ENCODE measurements at regions not wholly inside any gene's neighbourhood (a gene's known extent, or its start where the extent isn't known, plus 50 kb on each side); places are given as distances from the start of the nearest gene placed in this dataset.

DNA sequence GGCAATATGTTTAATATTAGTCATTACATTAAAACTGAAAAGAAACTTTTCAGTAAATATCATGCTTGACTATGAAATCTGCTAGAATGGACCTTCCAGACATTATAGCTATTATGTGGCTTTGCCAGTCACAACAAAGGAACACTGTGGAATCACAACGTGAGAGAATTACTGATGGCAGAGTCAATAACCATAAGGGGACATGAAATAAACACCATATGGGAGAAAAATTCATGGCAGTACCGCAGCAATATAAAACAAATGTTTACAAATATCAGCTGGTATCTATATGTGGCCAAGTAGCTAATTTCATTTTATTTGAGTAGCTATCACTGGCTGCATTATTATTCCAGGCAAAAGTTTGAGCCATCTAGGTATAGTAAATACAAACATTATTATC, 1818.6 kb downstream of the PCDH9 start:
- Histone ChIP-seq H3K9me3 (ENCODE audit: low read length) (no peaks in the 10 kb centered on the region), H3K4me1 (ENCODE audit: insufficient read depth, low read length) (no peaks in the 10 kb centered on the region), H3K4me2 (ENCODE audit: low read depth, low read length) (no peak overlapping the region), H3K27me3 (ENCODE audit: control insufficient read depth in 1 of 2, insufficient read depth in 2 of 2, low read length in 2 of 2) (no peaks in the 10 kb centered on the region), H3K27ac (ENCODE audit: extremely low read length, insufficient read depth, low read length) (no peak overlapping the region), H3K9ac (ENCODE audit: insufficient read depth, low read depth, low read length) (no peak overlapping the region), H3K36me3 (replicated peaks in 1 of 2; ENCODE audit: control insufficient read depth in 1 of 2, insufficient read depth in 2 of 2, low read length in 2 of 2) (no peaks in the 10 kb centered on the region), H2AFZ (ENCODE audit: low read length) (no peak overlapping the region), H4K20me1 (ENCODE audit: insufficient read depth, low read length) (no peaks in the 10 kb centered on the region), H3K4me3 (replicated peaks in 1 of 3; ENCODE audit: insufficient read depth in 1 of 3, low read depth in 2 of 3, low read length in 3 of 3) (no peak overlapping the region), H3K79me2 (ENCODE audit: insufficient read depth, low read length) (no peaks in the 10 kb centered on the region)
- in situ Hi-C loops (cut with HindIII; ENCODE audit: extremely low pct_ligation_motif_present, low pct_unique_long_range_greater_than_20kb) (no loop called here), intact Hi-C loops (cut with micrococcal nuclease; ENCODE audit: unreplicated experiment) (no loop called here)
- POLR2A ChIA-PET, result no interaction called here
- ATAC-seq (no peak), FAIRE-seq (no peak), DNase-seq (ENCODE audit: low spot score) (no peak)
- CTCF ChIA-PET (ENCODE audit: low intra/inter-chr PET ratio, low total read pairs), result no interaction called here
- BruUV-seq (replicated peaks), result no TSS peak
- TF ChIP-seq ZNF562 (CRISPR knock-in tag; IDR thresholded peaks at IDR 0.05; ENCODE audit: borderline replicate concordance), result no peak
- no peak for TF ChIP-seq ZNF605 (CRISPR knock-in tag; IDR thresholded peaks at IDR 0.05)
- no peak for TF ChIP-seq PPARG (CRISPR knock-in tag; conservative IDR thresholded peaks at IDR 0.05)
- no peak for TF ChIP-seq PAX8 (CRISPR knock-in tag; IDR thresholded peaks at IDR 0.05; ENCODE audit: borderline replicate concordance)
- no peak for TF ChIP-seq STAT5B (CRISPR knock-in tag; IDR thresholded peaks at IDR 0.05)
- TF ChIP-seq, protein P1, sequence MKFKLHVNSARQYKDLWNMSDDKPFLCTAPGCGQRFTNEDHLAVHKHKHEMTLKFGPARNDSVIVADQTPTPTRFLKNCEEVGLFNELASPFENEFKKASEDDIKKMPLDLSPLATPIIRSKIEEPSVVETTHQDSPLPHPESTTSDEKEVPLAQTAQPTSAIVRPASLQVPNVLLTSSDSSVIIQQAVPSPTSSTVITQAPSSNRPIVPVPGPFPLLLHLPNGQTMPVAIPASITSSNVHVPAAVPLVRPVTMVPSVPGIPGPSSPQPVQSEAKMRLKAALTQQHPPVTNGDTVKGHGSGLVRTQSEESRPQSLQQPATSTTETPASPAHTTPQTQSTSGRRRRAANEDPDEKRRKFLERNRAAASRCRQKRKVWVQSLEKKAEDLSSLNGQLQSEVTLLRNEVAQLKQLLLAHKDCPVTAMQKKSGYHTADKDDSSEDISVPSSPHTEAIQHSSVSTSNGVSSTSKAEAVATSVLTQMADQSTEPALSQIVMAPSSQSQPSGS (CRISPR knock-in tag; IDR thresholded peaks at IDR 0.05), result no peak
- WGBS (ENCODE audit: low lambda C conversion rate), result 5% methylated on average over 2 of the region's 2 CpGs

DNA sequence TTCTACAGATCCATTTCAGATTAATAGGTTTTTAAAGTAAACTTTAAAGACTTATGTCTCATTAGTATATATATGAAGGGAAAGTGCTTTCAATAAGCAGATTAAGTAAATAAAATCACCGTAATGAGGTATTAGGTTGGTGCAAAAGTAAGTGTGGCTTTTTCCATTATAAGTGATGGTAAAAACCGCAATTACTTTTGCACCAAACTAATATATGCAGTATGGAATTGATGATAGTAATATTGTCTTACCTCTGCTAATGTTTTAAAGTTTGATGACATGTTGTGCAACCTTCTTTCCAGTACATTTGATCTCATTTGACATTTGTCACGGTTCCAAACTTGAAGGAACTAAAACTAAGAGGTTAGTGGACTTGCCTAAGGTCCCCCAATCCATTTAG, 1819.3 kb downstream of the PCDH9 start:
- H3K27ac ChIP-seq (ENCODE audit: extremely low read length, insufficient read depth, low read length), result no peak overlapping the region
- H3K4me1 ChIP-seq (ENCODE audit: insufficient read depth, low read length), result no peaks in the 10 kb centered on the region
- CTCF ChIA-PET (ENCODE audit: low intra/inter-chr PET ratio, low total read pairs), result no interaction called here
- no peak overlapping the region for H3K9ac ChIP-seq (ENCODE audit: insufficient read depth, low read depth, low read length)
- H2AFZ ChIP-seq (ENCODE audit: low read length), result no peak overlapping the region
- DNase-seq (ENCODE audit: low spot score) (no peak), FAIRE-seq (no peak), ATAC-seq (no peak)
- no peak overlapping the region for H3K4me3 ChIP-seq (replicated peaks in 1 of 3; ENCODE audit: insufficient read depth in 1 of 3, low read depth in 2 of 3, low read length in 3 of 3)
- intact Hi-C loops (cut with micrococcal nuclease; ENCODE audit: unreplicated experiment) (no loop called here), in situ Hi-C loops (cut with HindIII; ENCODE audit: extremely low pct_ligation_motif_present, low pct_unique_long_range_greater_than_20kb) (no loop called here)
- no peaks in the 10 kb centered on the region for H3K9me3 ChIP-seq (ENCODE audit: low read length)
- 2% methylated on average over 3 of the region's 3 CpGs for WGBS (ENCODE audit: low lambda C conversion rate)
- POLR2A ChIA-PET, result no interaction called here
- H3K36me3 ChIP-seq (replicated peaks in 1 of 2; ENCODE audit: control insufficient read depth in 1 of 2, insufficient read depth in 2 of 2, low read length in 2 of 2), result no peaks in the 10 kb centered on the region
- BruUV-seq (replicated peaks), result no TSS peak
- no peaks in the 10 kb centered on the region for H4K20me1 ChIP-seq (ENCODE audit: insufficient read depth, low read length)
- TF ChIP-seq, protein P2, sequence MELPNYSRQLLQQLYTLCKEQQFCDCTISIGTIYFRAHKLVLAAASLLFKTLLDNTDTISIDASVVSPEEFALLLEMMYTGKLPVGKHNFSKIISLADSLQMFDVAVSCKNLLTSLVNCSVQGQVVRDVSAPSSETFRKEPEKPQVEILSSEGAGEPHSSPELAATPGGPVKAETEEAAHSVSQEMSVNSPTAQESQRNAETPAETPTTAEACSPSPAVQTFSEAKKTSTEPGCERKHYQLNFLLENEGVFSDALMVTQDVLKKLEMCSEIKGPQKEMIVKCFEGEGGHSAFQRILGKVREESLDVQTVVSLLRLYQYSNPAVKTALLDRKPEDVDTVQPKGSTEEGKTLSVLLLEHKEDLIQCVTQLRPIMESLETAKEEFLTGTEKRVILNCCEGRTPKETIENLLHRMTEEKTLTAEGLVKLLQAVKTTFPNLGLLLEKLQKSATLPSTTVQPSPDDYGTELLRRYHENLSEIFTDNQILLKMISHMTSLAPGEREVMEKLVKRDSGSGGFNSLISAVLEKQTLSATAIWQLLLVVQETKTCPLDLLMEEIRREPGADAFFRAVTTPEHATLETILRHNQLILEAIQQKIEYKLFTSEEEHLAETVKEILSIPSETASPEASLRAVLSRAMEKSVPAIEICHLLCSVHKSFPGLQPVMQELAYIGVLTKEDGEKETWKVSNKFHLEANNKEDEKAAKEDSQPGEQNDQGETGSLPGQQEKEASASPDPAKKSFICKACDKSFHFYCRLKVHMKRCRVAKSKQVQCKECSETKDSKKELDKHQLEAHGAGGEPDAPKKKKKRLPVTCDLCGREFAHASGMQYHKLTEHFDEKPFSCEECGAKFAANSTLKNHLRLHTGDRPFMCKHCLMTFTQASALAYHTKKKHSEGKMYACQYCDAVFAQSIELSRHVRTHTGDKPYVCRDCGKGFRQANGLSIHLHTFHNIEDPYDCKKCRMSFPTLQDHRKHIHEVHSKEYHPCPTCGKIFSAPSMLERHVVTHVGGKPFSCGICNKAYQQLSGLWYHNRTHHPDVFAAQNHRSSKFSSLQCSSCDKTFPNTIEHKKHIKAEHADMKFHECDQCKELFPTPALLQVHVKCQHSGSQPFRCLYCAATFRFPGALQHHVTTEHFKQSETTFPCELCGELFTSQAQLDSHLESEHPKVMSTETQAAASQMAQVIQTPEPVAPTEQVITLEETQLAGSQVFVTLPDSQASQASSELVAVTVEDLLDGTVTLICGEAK (IDR thresholded peaks at IDR 0.05), result peak; percentile 85
- TF ChIP-seq, protein P2 (CRISPR knock-in tag; IDR thresholded peaks at IDR 0.05), result no peak
- no peak for TF ChIP-seq FOSL1 (CRISPR knock-in tag; IDR thresholded peaks at IDR 0.05; ENCODE audit: borderline replicate concordance)
- H3K79me2 ChIP-seq (ENCODE audit: insufficient read depth, low read length), result no peaks in the 10 kb centered on the region
- no peak overlapping the region for H3K4me2 ChIP-seq (ENCODE audit: low read depth, low read length)
- H3K27me3 ChIP-seq (ENCODE audit: control insufficient read depth in 1 of 2, insufficient read depth in 2 of 2, low read length in 2 of 2), result no peaks in the 10 kb centered on the region
